Thyroid gland (tissue), 4 donors: ENCODE measurements at regions not wholly inside any gene's neighbourhood (a gene's known extent, or its start where the extent isn't known, plus 50 kb on each side); places are given as distances from the start of the nearest gene placed in this dataset.

Source experiments
- POLR2A ChIP-seq, 2 donors: fragments of 450-650 bp; IDR thresholded peaks; one replicate each; pipeline ENCODE4 v1.6.1; 2017; ENCODE audit warnings: antibody characterized with exemption in 2 of 2, mild to moderate bottlenecking in 2 of 2, moderate library complexity in 1 of 2
- TF ChIP-seq, protein P1 (sequence below), 6 experiments: fragments of 200-600 bp in 3 of 6; fragments of 450-650 bp in 3 of 6; sonication (generic) in 3 of 6; IDR thresholded peaks; one replicate each; pipeline ENCODE4 v1.5.1; 2016 to 2019; ENCODE audit warnings: antibody characterized with exemption in 6 of 6, mild to moderate bottlenecking in 2 of 6, inconsistent platforms in 1 of 6, moderate library complexity in 1 of 6

DNA sequence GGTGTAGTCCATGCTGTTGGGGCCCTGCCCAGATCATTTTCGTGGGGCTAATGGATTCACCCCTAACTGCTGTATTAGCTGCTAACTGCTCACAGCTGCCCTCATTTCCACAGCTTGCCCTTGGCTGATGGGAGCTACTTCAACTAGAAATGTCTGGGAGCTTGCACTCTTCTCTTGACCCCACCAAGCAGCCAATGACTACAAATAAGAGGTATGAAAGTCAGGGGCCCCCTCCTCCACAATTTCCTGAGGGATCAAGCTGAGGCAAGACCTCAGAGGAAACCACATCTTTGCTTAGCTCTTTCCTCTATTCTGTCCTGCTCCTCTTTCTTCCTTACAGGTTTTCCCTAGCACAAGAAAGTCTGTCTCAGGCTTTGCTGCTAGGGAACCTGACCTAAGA, 397.5 kb downstream of the MLLT3 start:
- TF ChIP-seq, protein P1, sequence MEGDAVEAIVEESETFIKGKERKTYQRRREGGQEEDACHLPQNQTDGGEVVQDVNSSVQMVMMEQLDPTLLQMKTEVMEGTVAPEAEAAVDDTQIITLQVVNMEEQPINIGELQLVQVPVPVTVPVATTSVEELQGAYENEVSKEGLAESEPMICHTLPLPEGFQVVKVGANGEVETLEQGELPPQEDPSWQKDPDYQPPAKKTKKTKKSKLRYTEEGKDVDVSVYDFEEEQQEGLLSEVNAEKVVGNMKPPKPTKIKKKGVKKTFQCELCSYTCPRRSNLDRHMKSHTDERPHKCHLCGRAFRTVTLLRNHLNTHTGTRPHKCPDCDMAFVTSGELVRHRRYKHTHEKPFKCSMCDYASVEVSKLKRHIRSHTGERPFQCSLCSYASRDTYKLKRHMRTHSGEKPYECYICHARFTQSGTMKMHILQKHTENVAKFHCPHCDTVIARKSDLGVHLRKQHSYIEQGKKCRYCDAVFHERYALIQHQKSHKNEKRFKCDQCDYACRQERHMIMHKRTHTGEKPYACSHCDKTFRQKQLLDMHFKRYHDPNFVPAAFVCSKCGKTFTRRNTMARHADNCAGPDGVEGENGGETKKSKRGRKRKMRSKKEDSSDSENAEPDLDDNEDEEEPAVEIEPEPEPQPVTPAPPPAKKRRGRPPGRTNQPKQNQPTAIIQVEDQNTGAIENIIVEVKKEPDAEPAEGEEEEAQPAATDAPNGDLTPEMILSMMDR (IDR thresholded peaks at IDR 0.05) = no peak
- no peak for TF ChIP-seq POLR2A (IDR thresholded peaks at IDR 0.05)
